NCI-H748 (cell line): ENCODE measurements at regions not wholly inside any gene's neighbourhood (a gene's known extent, or its start where the extent isn't known, plus 50 kb on each side); places are given as distances from the start of the nearest gene placed in this dataset.
A peak's percentile ranks its signal among the peaks of the same experiment; 100 is the strongest.
"Not testable (repeated sequence)": the region's sequence is repeated elsewhere in the genome, so short reads cannot be mapped to it uniquely, and the experiment has no call there.

Experiments
- DNase-seq: peaks from one replicate; lab custom pipeline; 2025; ENCODE audit not compliant: unreplicated experiment; lab: John Stamatoyannopoulos, UW

DNA sequence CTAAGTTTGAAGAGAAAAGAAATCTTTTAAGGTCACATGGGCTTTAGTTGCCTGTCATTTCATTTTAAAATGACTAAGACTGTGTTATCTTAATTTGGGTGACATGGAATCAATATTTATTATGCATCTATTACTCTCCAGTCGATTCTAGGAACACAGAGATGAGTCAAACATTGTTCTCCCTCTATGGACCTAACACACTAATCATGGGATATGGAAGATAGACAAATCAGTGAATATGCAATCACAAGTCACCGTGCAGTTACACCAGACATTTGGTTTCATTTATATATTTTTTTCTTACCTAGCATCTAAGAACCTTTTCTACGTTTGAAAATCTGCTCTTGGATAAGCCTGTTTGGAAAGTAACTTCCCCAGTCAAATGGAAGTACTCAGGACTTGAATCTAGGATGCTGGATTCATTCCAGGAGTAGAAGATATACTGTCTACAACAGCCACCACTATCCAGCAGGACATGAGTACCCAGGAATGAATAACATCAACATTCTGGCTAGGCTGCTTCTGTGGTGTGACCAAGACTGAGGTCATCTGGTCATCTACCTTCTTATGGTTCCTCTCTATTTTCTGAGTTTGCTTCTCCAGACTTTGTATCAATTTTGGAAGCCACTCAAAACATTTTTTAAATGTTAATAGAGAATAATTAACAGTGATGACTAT, 902.9 kb upstream of the LRRN3 start:
- no peak for DNase-seq

DNA sequence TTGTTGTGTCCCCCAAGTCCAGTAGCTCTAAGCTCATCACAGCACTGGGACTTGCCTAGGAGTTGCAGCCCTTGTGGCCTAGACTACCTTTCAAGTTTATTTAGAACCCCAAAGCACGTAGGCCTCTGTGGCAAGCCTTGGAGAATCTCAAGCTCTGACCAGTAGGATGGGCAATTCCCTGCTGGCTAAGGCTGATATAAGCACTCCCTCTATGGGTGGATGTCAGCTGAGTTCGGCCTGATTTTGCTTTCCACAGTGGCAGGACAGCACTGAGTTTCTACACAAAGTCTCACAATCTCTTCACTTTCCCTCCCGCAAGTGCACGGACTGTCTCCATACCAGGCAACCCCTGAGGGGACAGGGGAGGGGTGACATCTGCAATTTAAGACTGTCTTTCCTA, 886.4 kb upstream of the LRRN3 start:
- DNase-seq, result peak; percentile 34

- DNase-seq, result no peak
These were observed 885.0 kb upstream of the LRRN3 start for GRCh38 chr7:110205899-110206298.

- DNase-seq, result no peak
These were observed 881.0 kb upstream of the LRRN3 start for GRCh38 chr7:110209884-110210283.

DNA sequence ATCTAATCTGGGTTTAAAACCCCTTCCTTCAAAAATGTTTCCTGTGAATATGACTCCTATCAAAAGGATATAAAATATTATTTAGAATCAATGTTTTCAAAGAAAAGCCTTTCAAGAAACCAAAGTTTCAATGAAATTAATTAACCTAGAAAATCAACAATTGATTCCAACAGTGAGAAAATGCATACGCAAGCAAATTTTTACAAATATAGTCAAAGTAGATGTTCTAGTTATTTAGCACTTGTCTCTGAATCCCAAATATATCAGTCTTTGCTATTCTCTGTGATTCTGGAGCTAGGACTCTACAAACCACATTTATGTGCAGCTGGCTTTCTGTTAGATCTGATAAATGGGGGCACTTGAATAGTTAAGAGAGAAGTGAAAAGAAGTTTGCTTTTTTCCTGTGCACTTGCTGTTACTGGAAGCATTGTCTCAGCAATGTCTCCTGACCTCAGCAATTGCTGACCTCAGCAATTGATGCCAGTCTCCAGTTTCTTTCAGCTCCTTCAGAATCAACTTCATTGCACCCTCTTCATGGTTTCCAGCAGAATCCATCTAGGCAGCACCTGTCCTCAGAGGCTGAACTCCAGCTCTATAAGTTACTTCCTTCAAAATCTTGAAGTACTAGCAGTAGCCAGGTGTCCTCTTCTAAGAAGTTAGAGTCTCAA, 879.9 kb upstream of the LRRN3 start:
- no peak for DNase-seq

DNA sequence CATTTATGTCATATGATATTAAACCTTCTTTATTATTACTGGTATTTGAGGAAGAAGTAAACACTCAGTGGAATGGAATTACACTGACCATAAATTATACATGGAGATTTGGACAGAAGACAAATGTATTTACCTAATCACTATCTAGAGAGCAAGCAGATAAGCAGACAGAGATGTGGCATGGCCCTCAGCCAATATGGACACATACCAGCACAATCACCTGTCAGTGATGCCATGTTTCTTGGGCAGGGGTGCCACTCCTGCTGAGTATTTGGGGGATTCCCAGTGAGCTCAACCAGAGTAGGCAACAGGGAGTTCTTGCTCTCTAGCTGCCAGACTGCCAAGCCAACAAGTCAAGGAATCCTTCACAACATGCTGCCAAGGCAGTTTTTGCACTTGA, 866.3 kb upstream of the LRRN3 start:
- DNase-seq, result no peak

DNA sequence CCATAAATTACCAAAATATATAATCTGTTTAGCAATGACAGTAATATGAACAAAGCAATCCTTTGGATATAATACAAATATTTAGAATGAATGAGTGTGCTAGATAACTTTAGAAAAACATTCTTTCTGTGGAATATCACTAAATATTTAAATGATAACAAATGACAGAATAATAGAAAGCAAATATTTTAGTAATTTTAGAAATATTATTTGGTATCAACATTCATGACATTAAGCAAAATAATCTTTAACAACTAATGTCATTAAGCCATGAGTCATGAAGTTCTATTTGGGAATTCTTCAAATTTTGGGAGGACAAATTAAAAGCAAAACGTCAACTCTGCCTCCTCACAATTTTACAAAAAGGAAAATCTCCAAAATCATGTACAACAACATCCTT, 844.8 kb upstream of the LRRN3 start:
- no peak for DNase-seq

DNA sequence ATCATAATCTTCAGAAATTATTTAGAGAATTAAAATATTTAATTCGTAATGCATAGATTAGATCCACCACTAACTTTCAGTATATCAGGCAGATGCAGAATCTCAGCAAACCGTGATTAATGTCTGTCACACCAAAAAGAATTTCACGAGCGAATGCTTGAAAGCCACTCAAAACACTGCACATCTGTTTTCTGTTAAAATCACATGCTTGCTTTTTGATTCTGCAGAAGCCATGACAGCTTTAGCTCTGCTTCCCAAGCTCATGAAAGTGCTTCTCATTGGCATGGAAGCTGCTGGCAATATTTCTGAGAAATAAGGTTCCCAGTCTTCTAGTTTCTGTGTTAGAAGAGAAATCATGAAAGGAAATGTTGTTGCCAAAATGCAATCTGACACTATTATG, 837.8 kb upstream of the LRRN3 start:
- DNase-seq, result no peak

- no peak for DNase-seq
These were observed 833.3 kb upstream of the LRRN3 start for GRCh38 chr7:110257673-110258072.

- no peak for DNase-seq
These were observed 828.7 kb upstream of the LRRN3 start for GRCh38 chr7:110262251-110262650.

GRCh38 chr7:110264288-110264687, 826.6 kb upstream of the LRRN3 start:
- no peak for DNase-seq

- DNase-seq, result no peak
These were observed 809.6 kb upstream of the LRRN3 start for GRCh38 chr7:110281362-110281761.

DNA sequence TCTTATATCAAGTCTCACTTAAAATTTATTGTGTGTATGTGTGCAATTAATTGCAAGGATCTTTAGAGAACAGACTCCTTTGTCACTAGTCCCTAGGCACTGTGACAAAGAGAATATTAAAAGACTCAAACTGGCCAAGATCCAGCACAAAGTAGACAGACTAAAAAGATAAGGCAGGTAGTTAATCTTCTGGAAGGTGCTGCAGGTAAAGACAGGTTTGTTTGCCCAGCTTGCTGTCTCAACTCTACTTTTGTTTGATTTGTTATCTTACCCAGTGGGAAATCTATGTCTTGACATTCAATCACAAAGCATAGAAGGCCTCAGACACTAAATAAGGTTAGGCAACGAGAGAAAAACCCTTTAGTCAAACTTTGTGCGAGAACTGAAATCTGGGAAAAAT, 807.9 kb upstream of the LRRN3 start:
- no peak for DNase-seq

- no peak for DNase-seq
These were observed 799.5 kb upstream of the LRRN3 start for GRCh38 chr7:110291430-110291829.

DNA sequence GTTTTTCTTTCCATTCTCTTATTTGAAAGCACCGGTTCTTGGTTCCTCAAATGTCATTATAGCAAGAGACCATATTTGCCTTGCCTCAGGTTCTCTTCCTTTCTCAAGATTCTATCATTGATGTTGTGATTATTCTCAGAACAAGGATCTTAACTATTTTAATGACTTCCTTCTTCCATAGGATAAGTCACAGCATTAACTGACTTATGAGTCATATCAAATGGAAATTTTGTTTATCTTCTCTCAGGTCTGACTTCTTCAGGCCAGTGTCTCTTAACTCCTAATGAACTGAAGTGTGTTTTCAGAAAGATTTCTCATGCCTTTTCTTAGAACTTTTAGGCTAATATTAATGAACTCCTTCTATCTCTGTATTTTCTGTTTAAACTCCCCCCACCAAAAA, 794.6 kb upstream of the LRRN3 start:
- no peak for DNase-seq

DNA sequence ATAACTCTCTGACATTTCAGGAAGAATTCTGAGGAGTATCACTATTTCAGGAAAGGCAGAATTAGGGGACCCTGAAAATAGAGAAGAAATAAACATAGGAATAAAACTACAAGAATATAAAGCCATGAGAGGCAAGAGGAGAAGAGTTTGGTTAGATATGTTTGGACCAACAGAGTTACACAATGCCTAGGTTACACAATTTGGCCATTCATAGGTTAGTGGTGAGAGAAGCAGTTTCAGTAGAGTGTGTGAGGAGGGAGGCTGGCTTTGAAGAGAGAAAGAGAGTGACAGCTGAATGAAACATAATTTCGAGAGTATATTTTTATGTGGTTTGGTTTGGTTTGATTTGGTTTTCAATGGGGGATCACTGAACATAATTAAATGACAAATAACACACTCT, 783.2 kb upstream of the LRRN3 start:
- no peak for DNase-seq

DNA sequence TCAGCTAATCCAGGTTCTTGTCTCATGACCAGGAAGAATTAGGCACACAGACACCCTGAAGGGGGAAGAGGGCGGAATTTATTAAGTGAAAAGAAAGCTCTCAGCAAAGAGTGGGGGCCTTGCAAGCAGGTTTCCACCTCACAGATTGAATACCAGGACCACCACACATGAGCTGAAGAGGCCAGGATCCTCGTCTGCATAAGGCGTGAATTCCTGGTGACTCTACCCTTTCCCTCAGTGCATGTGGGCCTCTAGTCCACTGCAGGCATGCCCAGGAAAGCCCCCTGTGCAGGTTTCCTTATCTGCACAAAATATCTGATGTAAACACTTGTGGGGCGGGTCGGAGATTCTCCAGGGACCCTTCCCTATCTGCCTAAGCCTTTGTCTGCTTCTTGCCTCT, 782.1 kb upstream of the LRRN3 start:
- DNase-seq, result no peak

DNA sequence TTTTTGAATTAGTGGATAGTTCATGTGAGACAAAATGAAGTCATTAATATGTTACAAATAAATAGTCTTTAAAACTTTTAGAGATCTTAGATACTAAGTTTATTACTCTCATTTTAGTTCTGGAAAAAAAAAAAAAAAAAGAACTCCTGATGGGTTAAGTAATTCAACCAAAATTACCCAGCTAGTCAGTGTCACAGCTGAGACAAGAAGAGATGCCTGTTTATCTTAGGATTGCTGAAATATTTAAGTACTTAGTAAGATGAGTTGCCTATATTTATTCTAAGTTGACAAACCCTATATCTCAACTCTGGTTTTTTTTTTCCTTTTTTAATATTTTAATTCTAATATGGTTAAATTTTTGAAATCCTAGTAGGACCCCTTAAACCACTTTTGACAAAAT, 781.0 kb upstream of the LRRN3 start:
- no peak for DNase-seq

DNA sequence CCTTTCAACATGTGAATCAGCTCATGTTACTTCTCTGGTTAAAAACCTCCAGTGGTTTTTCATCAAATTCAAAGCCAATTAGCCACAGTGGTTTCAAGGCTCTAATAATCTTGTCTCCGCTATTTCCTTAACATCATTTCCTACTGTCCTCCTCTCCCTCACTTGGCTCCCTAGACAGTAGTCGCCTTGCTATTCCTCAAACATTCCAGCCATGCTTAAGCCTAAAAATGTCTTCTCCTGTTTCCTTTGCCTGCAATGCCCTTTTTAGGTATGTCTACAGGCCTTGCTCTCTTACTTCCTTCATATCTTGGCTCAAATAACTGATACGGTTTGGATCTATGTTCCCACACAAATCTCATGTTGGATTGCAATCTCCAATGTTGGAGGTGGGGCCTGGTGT, 779.4 kb upstream of the LRRN3 start:
- no peak for DNase-seq

GRCh38 chr7:110317541-110318265, 773.2 kb upstream of the LRRN3 start:
- peak; percentile 23 for DNase-seq

DNA sequence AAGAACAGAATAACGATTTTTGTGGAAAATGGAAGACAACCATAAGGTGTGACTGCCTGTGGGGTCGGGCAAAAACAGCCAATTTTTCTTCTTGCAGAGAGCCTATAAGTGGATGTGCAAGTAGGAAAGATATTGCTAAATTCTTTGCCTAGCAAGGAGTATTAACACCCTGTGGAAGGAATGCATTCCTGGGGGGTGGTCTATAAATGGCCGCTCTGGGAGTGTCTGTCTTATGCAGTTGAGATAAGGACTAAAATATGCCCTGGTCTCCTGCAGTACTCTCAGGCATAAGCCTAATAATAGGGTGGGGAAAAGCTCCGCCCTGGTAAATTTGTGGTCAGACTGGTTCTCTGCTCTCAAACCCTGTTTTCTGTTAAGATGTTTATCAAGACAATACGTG, 770.6 kb upstream of the LRRN3 start:
- not testable (repeated sequence) for DNase-seq

- no peak for DNase-seq
These were observed 768.1 kb upstream of the LRRN3 start for GRCh38 chr7:110322796-110323195.
